CD4-positive, alpha-beta memory T cell (primary cell): ENCODE measurements at regions not wholly inside any gene's neighbourhood (a gene's known extent, or its start where the extent isn't known, plus 50 kb on each side); places are given as distances from the start of the nearest gene placed in this dataset.
"Not testable (repeated sequence)": the region's sequence is repeated elsewhere in the genome, so short reads cannot be mapped to it uniquely, and the experiment has no call there.

Experiments used
- CTCF ChIA-PET: fragments of 350-600 bp; sonication (Branson Sonifier 250); formaldehyde crosslinking; loops from one replicate; lab custom pipeline; 2021; ENCODE audit warnings: inconsistent platforms; ENCODE audit not compliant: partially characterized antibody; lab: Charles Lee
- POLR2A ChIA-PET: fragments of 350-600 bp; sonication (Branson Sonifier 250); formaldehyde crosslinking; loops from one replicate; lab custom pipeline; 2021; ENCODE audit not compliant: partially characterized antibody; lab: Charles Lee
- DNase-seq, 5 donors: peaks; one replicate each; pipeline versions ENCODE4 v3.0.0 to v3.0.0-alpha.2; 2020 to 2022; ENCODE audit warnings: mixed read lengths in 1 of 5
- H3K27ac ChIP-seq: one replicate; pipeline ENCODE4 v1.7.0; 2013; ENCODE audit warnings: low read depth, low read length
- H3K27me3 ChIP-seq: 2 replicates; pipeline ENCODE4 v1.7.0; 2013; ENCODE audit warnings: mild to moderate bottlenecking, low read length, moderate library complexity; ENCODE audit not compliant: insufficient read depth
- H3K36me3 ChIP-seq: 2 replicates; pipeline ENCODE4 v1.7.0; 2013; ENCODE audit warnings: mild to moderate bottlenecking, low read length, moderate library complexity; ENCODE audit not compliant: insufficient read depth
- H3K4me1 ChIP-seq: 2 replicates; pipeline ENCODE4 v1.7.0; 2013; ENCODE audit warnings: mild to moderate bottlenecking, low read length, moderate library complexity; ENCODE audit not compliant: insufficient read depth
- H3K4me3 ChIP-seq, 2 donors: one replicate each; pipeline ENCODE4 v1.7.0; 2013; ENCODE audit warnings: low read length in 2 of 2, mild to moderate bottlenecking in 1 of 2
- H3K9me3 ChIP-seq, 2 donors: one replicate each; pipeline ENCODE4 v1.7.0; 2013; ENCODE audit warnings: low read length in 2 of 2, control low read depth in 1 of 2; ENCODE audit not compliant: control insufficient read depth in 1 of 2
- H3K27ac Mint-ChIP-seq, 7 donors: one replicate each; pipeline ENCODE4 v1.8.0; 2020 to 2021; ENCODE audit warnings: mixed read lengths in 7 of 7, mild to moderate bottlenecking in 6 of 7, inconsistent platforms in 3 of 7, moderate library complexity in 3 of 7
- H3K27me3 Mint-ChIP-seq, 2 donors: one replicate each; pipeline ENCODE4 v1.8.0; 2020 to 2021; ENCODE audit warnings: mixed read lengths in 2 of 2
- H3K36me3 Mint-ChIP-seq, 2 donors: one replicate each; pipeline ENCODE4 v1.8.0; 2020 to 2021; ENCODE audit warnings: mixed read lengths in 2 of 2, inconsistent platforms in 1 of 2, mild to moderate bottlenecking in 1 of 2
- H3K4me1 Mint-ChIP-seq, 4 donors: one replicate each; pipeline ENCODE4 v1.8.0; 2020 to 2021; ENCODE audit warnings: mixed read lengths in 4 of 4, mild to moderate bottlenecking in 1 of 4
- H3K4me3 Mint-ChIP-seq, 8 donors: one replicate each; pipeline ENCODE4 v1.8.0; 2020 to 2021; ENCODE audit warnings: mixed read lengths in 8 of 8, mild to moderate bottlenecking in 7 of 8, moderate library complexity in 6 of 8, inconsistent platforms in 3 of 8
- H3K9me3 Mint-ChIP-seq, 8 donors: one replicate each; pipeline ENCODE4 v1.8.0; 2020 to 2021; ENCODE audit warnings: mixed read lengths in 8 of 8, mild to moderate bottlenecking in 5 of 8, inconsistent platforms in 3 of 8, moderate library complexity in 1 of 8
- intact Hi-C: fragments of 100-400 bp; cut with micrococcal nuclease; formaldehyde crosslinking; loops from one replicate; pipeline ENCODE4 v1.15.1; 2023

DNA sequence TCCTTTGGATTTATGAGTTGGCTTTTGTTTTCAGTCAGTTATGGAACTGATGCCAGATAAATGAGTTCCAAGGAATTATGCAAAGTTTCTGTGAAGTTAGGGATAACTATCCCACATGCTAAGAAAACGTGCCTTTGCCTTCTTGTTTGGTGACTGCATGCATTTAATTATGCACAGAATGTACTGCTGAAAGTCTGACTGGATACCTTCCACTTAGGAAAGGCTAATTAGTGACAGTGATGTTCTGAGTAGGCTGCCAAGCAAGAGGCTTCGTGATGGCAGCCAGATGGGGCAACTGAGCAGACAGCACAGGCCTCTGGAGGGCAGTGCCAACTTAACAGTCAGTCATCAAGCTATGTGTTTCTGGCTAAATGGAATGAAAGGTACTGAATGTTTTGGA, 289.9 kb downstream of the CD109 start:
- Mint-ChIP-seq H3K4me1 (no peaks in the 10 kb centered on the region), H3K9me3 (peaks cover 0 to 3% (median under 1%) of the 10 kb centered on the region in 8 donors), H3K36me3 (no peaks in the 10 kb centered on the region), H3K4me3 (no peak overlapping the region), H3K27me3 (peaks cover 3 to 7% of the 10 kb centered on the region in 2 donors), H3K27ac (no peak overlapping the region)
- ChIA-PET POLR2A (no interaction called here), CTCF (no interaction called here)
- no peaks in the 10 kb centered on the region for H3K9me3 ChIP-seq
- DNase-seq: no peak
- intact Hi-C loops: no loop called here
- no peaks in the 10 kb centered on the region for H3K4me1 ChIP-seq
- H3K36me3 ChIP-seq: no peaks in the 10 kb centered on the region
- no peaks in the 10 kb centered on the region for H3K27me3 ChIP-seq
- no peak overlapping the region for H3K27ac ChIP-seq
- H3K4me3 ChIP-seq: no peak overlapping the region

- H3K27ac ChIP-seq: no peak overlapping the region
- no peaks in the 10 kb centered on the region for H3K36me3 ChIP-seq
- ChIA-PET POLR2A (no interaction called here), CTCF (no interaction called here)
- Mint-ChIP-seq H3K4me1 (no peaks in the 10 kb centered on the region), H3K9me3 (peaks cover 0 to 3% (median under 1%) of the 10 kb centered on the region in 8 donors), H3K4me3 (no peak overlapping the region), H3K36me3 (no peaks in the 10 kb centered on the region), H3K27me3 (peaks cover under 1 to 7% of the 10 kb centered on the region in 2 donors), H3K27ac (no peak overlapping the region)
- no peaks in the 10 kb centered on the region for H3K4me1 ChIP-seq
- H3K4me3 ChIP-seq: no peak overlapping the region
- intact Hi-C loops: no loop called here
- no peak for DNase-seq
- no peaks in the 10 kb centered on the region for H3K9me3 ChIP-seq
- H3K27me3 ChIP-seq: no peaks in the 10 kb centered on the region
These were observed 288.7 kb downstream of the CD109 start for GRCh38 chr6:73984571-73985210.

DNA sequence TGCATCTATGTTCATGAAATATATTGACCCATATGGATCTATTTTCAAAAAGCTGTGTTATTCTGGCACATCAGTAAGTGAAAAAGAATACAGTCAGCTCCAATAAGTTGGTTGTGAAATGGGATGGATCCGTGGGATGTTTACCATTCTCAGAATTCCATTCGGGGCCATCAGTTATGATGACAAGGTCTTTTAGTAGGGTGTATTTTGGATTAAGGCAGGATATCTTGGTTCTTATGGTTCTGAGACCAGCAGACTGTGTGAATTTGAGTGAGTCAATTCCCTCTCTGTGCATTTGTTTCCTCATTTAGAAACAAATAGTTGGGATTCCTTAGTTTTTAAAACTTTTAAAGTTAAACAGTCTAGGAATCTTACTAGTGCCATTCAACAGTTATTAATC, 287.4 kb downstream of the CD109 start:
- CTCF ChIA-PET: interaction anchor here (0.8 kb wide), 1 partner anchor 14 kb away, joined by 3 read pairs; no protein-coding TSS in a partner anchor
- POLR2A ChIA-PET: no interaction called here

DNA sequence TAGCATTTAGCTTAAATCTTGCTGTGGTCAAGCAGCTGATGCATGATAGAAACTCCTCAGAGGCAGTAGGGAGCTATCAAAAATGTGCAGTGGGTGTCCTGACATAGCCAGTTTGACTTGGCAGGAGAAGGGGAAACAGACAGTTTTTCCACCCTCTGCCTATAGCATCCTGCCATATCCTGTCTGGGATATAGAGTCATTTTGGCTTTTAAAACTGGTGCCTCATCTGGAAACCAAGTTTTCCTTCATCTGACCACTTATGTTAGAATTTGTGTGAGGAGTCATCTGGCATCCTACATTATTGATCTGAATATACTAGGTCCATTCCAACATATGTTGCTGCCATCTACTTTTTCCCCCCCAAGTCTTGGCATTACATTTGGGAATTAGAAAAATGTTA, 284.1 kb downstream of the CD109 start:
- H3K36me3 Mint-ChIP-seq: no peaks in the 10 kb centered on the region
- H3K4me3 Mint-ChIP-seq: no peak overlapping the region
- CTCF ChIA-PET: no interaction called here
- no peaks in the 10 kb centered on the region for H3K4me1 Mint-ChIP-seq
- no peaks in the 10 kb centered on the region for H3K9me3 ChIP-seq
- intact Hi-C loops: no loop called here
- no peaks in the 10 kb centered on the region for H3K4me1 ChIP-seq
- H3K27ac Mint-ChIP-seq: no peak overlapping the region
- no peak for DNase-seq
- H3K27me3 Mint-ChIP-seq: peaks cover 0 to 6% of the 10 kb centered on the region in 2 donors
- no peak overlapping the region for H3K27ac ChIP-seq
- no peak overlapping the region for H3K4me3 ChIP-seq
- H3K27me3 ChIP-seq: no peaks in the 10 kb centered on the region
- H3K36me3 ChIP-seq: no peaks in the 10 kb centered on the region
- POLR2A ChIA-PET: no interaction called here
- peaks cover 0 to 5% (median 0%) of the 10 kb centered on the region in 8 donors for H3K9me3 Mint-ChIP-seq

More for the DNA sequence above, 287.4 kb downstream of the CD109 start:
- Histone ChIP-seq H3K27me3 (no peaks in the 10 kb centered on the region), H3K27ac (no peak overlapping the region), H3K36me3 (no peaks in the 10 kb centered on the region), H3K4me3 (no peak overlapping the region), H3K4me1 (no peaks in the 10 kb centered on the region), H3K9me3 (no peaks in the 10 kb centered on the region)
- H3K27me3 Mint-ChIP-seq: peaks cover 0 to 7% of the 10 kb centered on the region in 2 donors
- H3K36me3 Mint-ChIP-seq: no peaks in the 10 kb centered on the region
- no peak overlapping the region for H3K27ac Mint-ChIP-seq
- intact Hi-C loops: no loop called here
- no peaks in the 10 kb centered on the region for H3K9me3 Mint-ChIP-seq
- no peak overlapping the region for H3K4me3 Mint-ChIP-seq
- H3K4me1 Mint-ChIP-seq: no peaks in the 10 kb centered on the region
- DNase-seq: no peak

- DNase-seq: no peak
- no peaks in the 10 kb centered on the region for H3K36me3 ChIP-seq
- H3K4me1 ChIP-seq: no peaks in the 10 kb centered on the region
- CTCF ChIA-PET: no interaction called here
- H3K9me3 Mint-ChIP-seq: peaks cover 0 to 5% (median 0%) of the 10 kb centered on the region in 8 donors
- H3K27ac Mint-ChIP-seq: no peak overlapping the region
- H3K9me3 ChIP-seq: no peaks in the 10 kb centered on the region
- no peak overlapping the region for H3K4me3 ChIP-seq
- H3K4me3 Mint-ChIP-seq: no peak overlapping the region
- peaks cover 0 to 2% of the 10 kb centered on the region in 2 donors for H3K27me3 Mint-ChIP-seq
- no peaks in the 10 kb centered on the region for H3K36me3 Mint-ChIP-seq
- H3K4me1 Mint-ChIP-seq: no peaks in the 10 kb centered on the region
- H3K27ac ChIP-seq: no peak overlapping the region
- POLR2A ChIA-PET: no interaction called here
- H3K27me3 ChIP-seq: no peaks in the 10 kb centered on the region
- intact Hi-C loops: no loop called here
These were observed 282.3 kb downstream of the CD109 start for GRCh38 chr6:73978330-73978729.

- H3K27ac Mint-ChIP-seq, H3K36me3 Mint-ChIP-seq, H3K4me3 ChIP-seq, H3K27ac ChIP-seq, DNase-seq, POLR2A ChIA-PET, H3K4me1 ChIP-seq, intact Hi-C loops, H3K36me3 ChIP-seq, H3K9me3 ChIP-seq, H3K4me1 Mint-ChIP-seq, H3K27me3 ChIP-seq, H3K4me3 Mint-ChIP-seq, H3K27me3 Mint-ChIP-seq, CTCF ChIA-PET, H3K9me3 Mint-ChIP-seq: not testable (repeated sequence)
These were observed 276.5 kb downstream of the CD109 start for GRCh38 chr6:73972518-73972917.

- Mint-ChIP-seq H3K27me3 (peaks cover 0 to 6% of the 10 kb centered on the region in 2 donors), H3K4me3 (no peak overlapping the region)
- CTCF ChIA-PET: interaction anchor here (1.5 kb wide), 1 partner anchor 13 kb away, joined by 3 read pairs; no protein-coding TSS in a partner anchor
These were observed 274.3 kb downstream of the CD109 start for GRCh38 chr6:73969971-73970970.

More at GRCh38 chr6:73969971-73970970, 274.3 kb downstream of the CD109 start:
- H3K9me3 ChIP-seq: no peaks in the 10 kb centered on the region
- POLR2A ChIA-PET: interaction anchor here (0.7 kb wide), 1 partner anchor 237 kb away, joined by 4 read pairs; no protein-coding TSS in a partner anchor
- Mint-ChIP-seq H3K4me1 (no peaks in the 10 kb centered on the region), H3K36me3 (no peaks in the 10 kb centered on the region), H3K9me3 (peaks cover 0 to 4% (median 0%) of the 10 kb centered on the region in 8 donors), H3K27ac (no peak overlapping the region)
- H3K27ac ChIP-seq: no peak overlapping the region
- H3K36me3 ChIP-seq: no peaks in the 10 kb centered on the region
- DNase-seq: no peak
- no peaks in the 10 kb centered on the region for H3K27me3 ChIP-seq
- H3K4me3 ChIP-seq: no peak overlapping the region
- intact Hi-C loops: no loop called here
- no peaks in the 10 kb centered on the region for H3K4me1 ChIP-seq
